HL-60 (cell line): ENCODE measurements at regions not wholly inside any gene's neighbourhood (a gene's known extent, or its start where the extent isn't known, plus 50 kb on each side); places are given as distances from the start of the nearest gene placed in this dataset.

ENCODE experiments used
- DNase-seq, 2 experiments: peaks; one replicate each; pipeline ENCODE4 v3.0.0-alpha.2; 2010 to 2020; ENCODE audit warnings: low read depth in 1 of 2, low spot score in 1 of 2
- H3K27ac ChIP-seq: fragments of 250-450 bp; sonication (Bioruptor Pico); replicated peaks from 2 replicates; pipeline ENCODE4 v1.5.1; 2020; ENCODE audit warnings: mild to moderate bottlenecking, moderate library complexity
- H3K27me3 ChIP-seq: fragments of 250-450 bp; sonication (Bioruptor Pico); 2 replicates; pipeline ENCODE4 v1.5.1; 2021; ENCODE audit warnings: mild to moderate bottlenecking, moderate library complexity; ENCODE audit not compliant: insufficient read depth, poor library complexity, severe bottlenecking
- H3K4me3 ChIP-seq: replicated peaks from 2 replicates; pipeline ENCODE4 v1.5.1; 2011; ENCODE audit warnings: mild to moderate bottlenecking, control low read depth, low read length; ENCODE audit not compliant: insufficient read depth
- CTCF ChIP-seq: IDR thresholded peaks from one replicate; pipeline ENCODE4 v1.5.1; 2011; ENCODE audit warnings: low read length, control low read depth, inconsistent platforms; ENCODE audit not compliant: insufficient read depth
- GABPA ChIP-seq: IDR thresholded peaks from 2 replicates; pipeline ENCODE4 v1.6.1; 2012; ENCODE audit warnings: low read depth
- POLR2AphosphoS5 ChIP-seq: IDR thresholded peaks from 2 replicates; pipeline ENCODE4 v1.6.1; 2012; ENCODE audit warnings: low read depth
- REST ChIP-seq: IDR thresholded peaks from 2 replicates; pipeline ENCODE4 v1.6.1; 2012; ENCODE audit warnings: low read depth; ENCODE audit not compliant: insufficient replicate concordance
- SPI1 ChIP-seq: IDR thresholded peaks from 2 replicates; pipeline ENCODE4 v1.6.1; 2012; ENCODE audit warnings: low read depth, mild to moderate bottlenecking, borderline replicate concordance

- DNase-seq: no peak
- Histone ChIP-seq H3K27ac (no peak overlapping the region), H3K27me3 (no peaks in the 10 kb centered on the region), H3K4me3 (no peak overlapping the region)
- no peak for TF ChIP-seq REST
- TF ChIP-seq POLR2AphosphoS5: no peak
- no peak for TF ChIP-seq CTCF
- TF ChIP-seq GABPA: no peak
- no peak for TF ChIP-seq SPI1
Observed at GRCh38 chr3:95905182-95905581, 909.2 kb upstream of the EPHA6 start.

GRCh38 chr3:95911767-95912166 is 902.6 kb upstream of the EPHA6 start:
- H3K4me3 ChIP-seq: no peak overlapping the region
- TF ChIP-seq SPI1 (no peak), POLR2AphosphoS5 (no peak), REST (no peak), CTCF (no peak), GABPA (no peak)
- no peak overlapping the region for H3K27ac ChIP-seq
- DNase-seq: no peak
- no peaks in the 10 kb centered on the region for H3K27me3 ChIP-seq

GRCh38 chr3:95923496-95924210 is 890.7 kb upstream of the EPHA6 start:
- Histone ChIP-seq H3K27ac (no peak overlapping the region), H3K4me3 (no peak overlapping the region), H3K27me3 (no peaks in the 10 kb centered on the region)
- no peak for TF ChIP-seq CTCF
- TF ChIP-seq SPI1: no peak
- no peak for TF ChIP-seq POLR2AphosphoS5
- no peak for TF ChIP-seq REST
- no peak for TF ChIP-seq GABPA
- no peak for DNase-seq
